GM19468 (cell line): ENCODE measurements at regions not wholly inside any gene's neighbourhood (a gene's known extent, or its start where the extent isn't known, plus 50 kb on each side); places are given as distances from the start of the nearest gene placed in this dataset.
"Not testable (repeated sequence)": the region's sequence is repeated elsewhere in the genome, so short reads cannot be mapped to it uniquely, and the experiment has no call there.

Experiments
- ATAC-seq: cut with Tn5 transposase; IDR thresholded peaks from one replicate; pipeline ENCODE4 v1.9.1; 2021; ENCODE audit warnings: mild to moderate bottlenecking, moderate library complexity, moderate number of reproducible peaks; ENCODE audit not compliant: unreplicated experiment; ENCODE audit errors: extremely low read depth

GRCh38 chr10:131024259-131025131 is 287.0 kb downstream of the TCERG1L start:
- no peak for ATAC-seq

- no peak for ATAC-seq
These were observed 286.2 kb downstream of the TCERG1L start for GRCh38 chr10:131025333-131025732.

- no peak for ATAC-seq
These were observed 284.3 kb downstream of the TCERG1L start for GRCh38 chr10:131027256-131027655.

GRCh38 chr10:131031346-131031745 is 280.2 kb downstream of the TCERG1L start:
- no peak for ATAC-seq

- ATAC-seq = no peak
These were observed 279.0 kb downstream of the TCERG1L start for GRCh38 chr10:131032329-131033165.

- no peak for ATAC-seq
These were observed 278.1 kb downstream of the TCERG1L start for GRCh38 chr10:131033166-131034085.

GRCh38 chr10:131034451-131034850 is 277.1 kb downstream of the TCERG1L start:
- ATAC-seq = no peak

GRCh38 chr10:131035779-131036178 is 275.7 kb downstream of the TCERG1L start:
- ATAC-seq = no peak

GRCh38 chr10:131038056-131038455 is 273.5 kb downstream of the TCERG1L start:
- no peak for ATAC-seq

GRCh38 chr10:131041031-131041430 is 270.5 kb downstream of the TCERG1L start:
- no peak for ATAC-seq

- no peak for ATAC-seq
These were observed 270.1 kb downstream of the TCERG1L start for GRCh38 chr10:131041441-131041840.

- ATAC-seq = not testable (repeated sequence)
These were observed 269.5 kb downstream of the TCERG1L start for GRCh38 chr10:131042015-131042414.
